Left ventricle myocardium inferior (tissue), 1 donor: ENCODE measurements at regions not wholly inside any gene's neighbourhood (a gene's known extent, or its start where the extent isn't known, plus 50 kb on each side); places are given as distances from the start of the nearest gene placed in this dataset.

Experiments used
- DNase-seq: peaks from one replicate; pipeline ENCODE4 v3.0.0-alpha.2; 2020
- H3K27ac ChIP-seq: fragments of 200-600 bp; replicated peaks from 2 replicates; pipeline ENCODE4 v1.8.0; 2021
- H3K27me3 ChIP-seq: fragments of 200-600 bp; 2 replicates; pipeline ENCODE4 v1.8.0; 2021; ENCODE audit warnings: low read depth
- H3K36me3 ChIP-seq: fragments of 200-600 bp; 2 replicates; pipeline ENCODE4 v1.8.0; 2021
- H3K4me1 ChIP-seq: fragments of 200-600 bp; 2 replicates; pipeline ENCODE4 v1.8.0; 2021
- H3K4me3 ChIP-seq: fragments of 200-600 bp; 2 replicates; pipeline ENCODE4 v1.8.0; 2021; ENCODE audit warnings: mild to moderate bottlenecking, moderate library complexity
- H3K9me3 ChIP-seq: fragments of 200-600 bp; replicated peaks from 2 replicates; pipeline ENCODE4 v1.8.0; 2021
- intact Hi-C: fragments of 100-400 bp; cut with micrococcal nuclease; formaldehyde crosslinking; loops from one replicate; pipeline ENCODE4 v1.11.0; 2022
- TF ChIP-seq, protein P1 (sequence below): fragments of 200-600 bp; IDR thresholded peaks from 2 replicates; pipeline ENCODE4 v1.8.0; 2021; ENCODE audit warnings: antibody characterized with exemption, mild to moderate bottlenecking, borderline replicate concordance
- donor health status: DM: no; HTN: yes; CAD: no; lungs with severe emphysema.

DNA sequence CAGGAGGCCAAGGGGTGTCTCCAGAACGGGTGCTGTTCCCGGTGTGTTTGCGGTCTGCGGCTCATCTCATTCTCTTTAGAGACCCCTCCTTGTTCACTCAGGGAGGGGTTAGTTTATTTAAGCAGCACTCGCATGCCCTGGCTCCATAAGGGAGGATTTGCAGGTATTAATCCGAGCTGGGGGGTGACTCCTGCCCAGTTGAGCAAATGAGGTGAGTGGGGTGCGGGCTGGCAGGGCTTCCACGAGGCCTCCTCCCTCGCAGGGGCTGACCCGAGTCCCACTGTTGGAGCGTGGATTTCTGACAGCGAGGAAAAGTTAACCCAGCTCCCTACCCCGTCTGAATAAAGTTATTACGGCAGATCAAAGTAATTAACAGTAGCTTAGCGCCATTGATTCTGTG, 371.8 kb upstream of the SALL3 start:
- intact Hi-C loops = no loop called here
- peaks cover 44% of the 10 kb centered on the region for H3K27me3 ChIP-seq
- H3K27ac ChIP-seq = no peak overlapping the region
- no peak overlapping the region for H3K4me3 ChIP-seq
- no peak for DNase-seq
- peaks cover 8% of the 10 kb centered on the region for H3K9me3 ChIP-seq
- H3K4me1 ChIP-seq = no peaks in the 10 kb centered on the region
- TF ChIP-seq, protein P1, sequence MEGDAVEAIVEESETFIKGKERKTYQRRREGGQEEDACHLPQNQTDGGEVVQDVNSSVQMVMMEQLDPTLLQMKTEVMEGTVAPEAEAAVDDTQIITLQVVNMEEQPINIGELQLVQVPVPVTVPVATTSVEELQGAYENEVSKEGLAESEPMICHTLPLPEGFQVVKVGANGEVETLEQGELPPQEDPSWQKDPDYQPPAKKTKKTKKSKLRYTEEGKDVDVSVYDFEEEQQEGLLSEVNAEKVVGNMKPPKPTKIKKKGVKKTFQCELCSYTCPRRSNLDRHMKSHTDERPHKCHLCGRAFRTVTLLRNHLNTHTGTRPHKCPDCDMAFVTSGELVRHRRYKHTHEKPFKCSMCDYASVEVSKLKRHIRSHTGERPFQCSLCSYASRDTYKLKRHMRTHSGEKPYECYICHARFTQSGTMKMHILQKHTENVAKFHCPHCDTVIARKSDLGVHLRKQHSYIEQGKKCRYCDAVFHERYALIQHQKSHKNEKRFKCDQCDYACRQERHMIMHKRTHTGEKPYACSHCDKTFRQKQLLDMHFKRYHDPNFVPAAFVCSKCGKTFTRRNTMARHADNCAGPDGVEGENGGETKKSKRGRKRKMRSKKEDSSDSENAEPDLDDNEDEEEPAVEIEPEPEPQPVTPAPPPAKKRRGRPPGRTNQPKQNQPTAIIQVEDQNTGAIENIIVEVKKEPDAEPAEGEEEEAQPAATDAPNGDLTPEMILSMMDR = no peak
- no peaks in the 10 kb centered on the region for H3K36me3 ChIP-seq

DNA sequence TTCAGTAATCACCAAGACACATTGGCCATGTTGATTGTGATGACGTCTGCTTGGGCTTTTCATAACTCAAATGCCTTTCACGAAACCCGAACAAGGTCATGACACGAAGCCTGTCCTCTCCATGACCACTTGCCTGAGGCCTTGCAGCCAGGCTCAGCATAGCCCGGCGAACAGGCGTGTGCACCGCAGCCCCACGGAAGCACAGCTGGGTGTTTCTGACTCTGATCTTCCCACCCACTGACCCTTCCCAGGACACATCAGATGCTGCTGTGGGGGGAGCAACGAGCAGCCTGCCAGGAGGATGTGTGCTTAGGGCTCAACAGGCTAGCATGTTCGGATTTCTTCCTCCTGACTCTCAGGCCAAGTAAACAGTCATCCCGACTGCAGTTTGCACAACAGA, 369.4 kb upstream of the SALL3 start:
- Histone ChIP-seq H3K36me3 (no peaks in the 10 kb centered on the region), H3K4me3 (no peak overlapping the region), H3K27ac (no peak overlapping the region), H3K9me3 (peaks cover 6% of the 10 kb centered on the region), H3K27me3 (peaks cover 36% of the 10 kb centered on the region), H3K4me1 (no peaks in the 10 kb centered on the region)
- DNase-seq = no peak
- TF ChIP-seq, protein P1 = no peak
- intact Hi-C loops = no loop called here

GRCh38 chr18:78611201-78611800, 368.3 kb upstream of the SALL3 start:
- intact Hi-C loops = no loop called here
- Histone ChIP-seq H3K27me3 (peaks cover 36% of the 10 kb centered on the region), H3K4me1 (no peaks in the 10 kb centered on the region), H3K27ac (no peak overlapping the region), H3K9me3 (peaks cover 13% of the 10 kb centered on the region), H3K36me3 (no peaks in the 10 kb centered on the region), H3K4me3 (no peak overlapping the region)
- DNase-seq = no peak
- TF ChIP-seq, protein P1 = no peak

GRCh38 chr18:78611869-78612268, 367.7 kb upstream of the SALL3 start:
- TF ChIP-seq, protein P1 = no peak
- Histone ChIP-seq H3K27me3 (peaks cover 36% of the 10 kb centered on the region), H3K36me3 (no peaks in the 10 kb centered on the region), H3K9me3 (peaks cover 19% of the 10 kb centered on the region), H3K4me3 (no peak overlapping the region), H3K27ac (no peak overlapping the region), H3K4me1 (no peaks in the 10 kb centered on the region)
- no peak for DNase-seq
- intact Hi-C loops = no loop called here

GRCh38 chr18:78612318-78612717, 367.3 kb upstream of the SALL3 start:
- TF ChIP-seq, protein P1 = no peak
- no peak overlapping the region for H3K27ac ChIP-seq
- no peak for DNase-seq
- intact Hi-C loops = no loop called here
- no peaks in the 10 kb centered on the region for H3K4me1 ChIP-seq
- H3K36me3 ChIP-seq = no peaks in the 10 kb centered on the region
- H3K27me3 ChIP-seq = peaks cover 32% of the 10 kb centered on the region
- H3K4me3 ChIP-seq = no peak overlapping the region
- peaks cover 23% of the 10 kb centered on the region for H3K9me3 ChIP-seq

GRCh38 chr18:78612801-78613200, 366.8 kb upstream of the SALL3 start:
- peaks cover 28% of the 10 kb centered on the region for H3K9me3 ChIP-seq
- no peaks in the 10 kb centered on the region for H3K4me1 ChIP-seq
- DNase-seq = no peak
- H3K27me3 ChIP-seq = peaks cover 28% of the 10 kb centered on the region
- no peaks in the 10 kb centered on the region for H3K36me3 ChIP-seq
- intact Hi-C loops = no loop called here
- no peak overlapping the region for H3K27ac ChIP-seq
- H3K4me3 ChIP-seq = no peak overlapping the region
- TF ChIP-seq, protein P1 = no peak
